CD1c-positive myeloid dendritic cell (primary cell): ENCODE measurements at regions not wholly inside any gene's neighbourhood (a gene's known extent, or its start where the extent isn't known, plus 50 kb on each side); places are given as distances from the start of the nearest gene placed in this dataset.
"Not testable (repeated sequence)": the region's sequence is repeated elsewhere in the genome, so short reads cannot be mapped to it uniquely, and the experiment has no call there.

ENCODE experiments used
- DNase-seq: peaks from one replicate; pipeline ENCODE4 v3.0.0-alpha.2; 2016; ENCODE audit errors: extremely low spot score

DNA sequence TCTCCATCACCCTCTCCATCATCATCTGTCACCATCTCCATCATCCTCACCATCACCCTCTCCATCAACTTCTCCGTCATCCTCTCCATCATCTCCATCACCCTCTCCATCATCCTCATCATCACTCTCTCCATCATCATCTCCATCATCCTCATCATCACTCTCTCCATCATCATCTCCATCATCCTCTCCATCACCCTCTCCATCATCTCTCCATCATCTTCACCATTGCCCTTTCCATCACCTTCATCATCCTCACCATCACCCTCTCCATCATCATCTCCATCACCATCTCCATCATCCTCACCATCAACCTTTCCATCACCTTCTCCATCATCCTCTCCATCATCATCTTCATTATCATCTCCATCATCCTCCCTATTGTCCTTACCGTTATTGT, 565.5 kb upstream of the SGCD start:
- no peak for DNase-seq

DNA sequence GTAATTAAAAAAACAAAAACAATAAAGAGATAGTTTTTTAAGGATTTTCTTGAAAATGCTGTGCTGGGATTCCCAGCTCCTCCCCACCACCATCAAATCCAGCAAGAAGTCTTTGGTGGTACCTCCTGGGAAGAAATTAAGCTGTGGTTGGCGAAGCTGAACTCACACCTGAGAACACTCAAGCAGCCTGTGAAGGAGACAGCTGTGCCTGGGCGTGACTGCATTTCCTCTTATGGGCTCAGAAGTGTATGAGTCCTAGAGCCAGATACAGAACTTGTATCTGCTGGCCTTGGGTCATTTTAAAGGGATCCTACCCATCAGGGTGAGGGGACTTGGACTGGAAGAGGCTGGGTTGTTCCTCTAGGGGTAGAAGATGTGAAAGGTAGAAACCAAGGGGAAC, 561.2 kb upstream of the SGCD start:
- no peak for DNase-seq

DNA sequence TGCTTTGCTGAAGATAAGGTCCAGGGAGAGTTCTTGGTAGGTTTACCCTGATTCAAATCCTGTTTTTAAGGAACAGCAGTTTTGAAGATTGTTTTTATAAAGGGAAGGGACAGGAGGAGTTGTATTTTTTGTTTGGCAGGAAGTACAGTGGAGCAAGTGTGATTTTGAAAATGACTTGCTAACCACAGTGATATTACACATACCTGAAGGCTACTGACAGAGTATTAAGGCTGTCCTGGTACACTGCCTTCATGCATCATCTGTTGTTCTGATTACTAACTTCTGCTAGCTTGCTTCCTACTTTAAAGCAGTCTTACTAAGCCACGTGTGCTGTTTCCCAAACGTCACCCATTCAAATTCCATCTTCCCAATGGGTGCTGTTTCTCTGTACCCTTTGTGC, 559.5 kb upstream of the SGCD start:
- DNase-seq: no peak

DNA sequence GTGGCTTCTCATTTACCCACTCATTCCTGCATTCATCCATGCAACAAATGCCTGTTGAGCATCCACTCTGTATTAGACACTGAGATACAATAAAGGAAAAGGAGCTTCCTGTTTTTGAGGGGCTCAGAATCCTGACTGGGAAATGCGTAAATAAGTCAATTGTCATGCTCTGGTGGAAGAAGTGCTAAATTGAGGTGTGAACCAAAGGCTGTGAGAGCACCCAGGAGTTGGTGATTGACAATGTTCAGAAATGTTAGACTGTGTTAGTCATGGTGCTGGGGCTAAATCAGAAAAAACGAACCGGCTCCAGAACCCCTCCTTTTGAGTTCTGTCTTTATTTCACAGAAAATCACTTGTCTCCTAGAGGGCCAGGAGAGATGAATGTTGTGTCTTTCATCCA, 558.6 kb upstream of the SGCD start:
- DNase-seq: no peak

DNA sequence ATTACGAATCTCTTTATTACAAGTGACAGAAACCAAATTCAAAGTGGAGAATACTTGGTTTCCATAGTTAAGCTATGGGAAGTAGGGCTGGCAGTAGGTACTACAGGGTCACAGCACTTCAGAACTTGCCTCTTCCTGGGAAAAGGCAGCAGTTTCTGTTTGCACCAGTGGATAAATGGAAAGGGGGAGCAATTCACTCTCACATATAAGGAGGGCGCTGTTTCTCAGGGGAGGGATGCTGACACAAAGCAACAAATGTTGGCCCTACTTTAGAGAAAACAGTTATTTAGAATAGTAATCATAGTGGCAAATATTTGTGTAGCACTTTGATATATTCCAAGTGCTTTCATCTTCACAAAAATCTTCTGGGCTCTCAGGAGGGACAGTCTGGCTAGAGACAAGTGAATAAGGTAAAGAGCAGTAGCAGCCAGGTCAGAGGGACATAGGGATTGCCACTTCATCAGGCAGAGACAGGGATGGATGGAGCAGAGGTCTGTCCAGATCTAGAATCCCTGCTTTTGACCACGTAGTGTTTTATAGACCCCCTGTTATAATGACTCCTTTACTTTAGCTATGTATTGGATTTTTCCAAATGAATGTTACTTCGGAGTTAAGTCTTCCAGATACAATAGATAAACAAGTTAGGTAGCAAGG, 554.8 kb upstream of the SGCD start:
- no peak for DNase-seq

DNA sequence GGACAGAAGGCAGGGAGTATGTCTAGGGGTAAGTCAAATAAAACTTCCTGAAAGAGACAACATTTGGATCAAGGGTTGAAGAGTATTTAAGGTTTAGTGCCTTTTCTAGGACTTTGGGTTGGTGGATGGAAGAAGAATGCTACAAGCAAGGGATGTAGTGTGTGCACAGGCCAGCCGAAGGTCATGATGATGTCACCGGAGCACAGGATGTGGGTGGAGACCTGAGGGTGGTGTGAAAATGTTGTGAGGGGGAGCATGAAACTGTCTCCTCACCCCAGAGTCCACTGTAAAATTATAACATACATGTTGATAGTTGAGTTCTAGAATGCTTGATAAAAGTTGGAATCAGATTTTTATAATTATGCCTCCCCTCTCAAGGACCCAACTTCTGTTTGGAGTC, 553.3 kb upstream of the SGCD start:
- DNase-seq: no peak

DNA sequence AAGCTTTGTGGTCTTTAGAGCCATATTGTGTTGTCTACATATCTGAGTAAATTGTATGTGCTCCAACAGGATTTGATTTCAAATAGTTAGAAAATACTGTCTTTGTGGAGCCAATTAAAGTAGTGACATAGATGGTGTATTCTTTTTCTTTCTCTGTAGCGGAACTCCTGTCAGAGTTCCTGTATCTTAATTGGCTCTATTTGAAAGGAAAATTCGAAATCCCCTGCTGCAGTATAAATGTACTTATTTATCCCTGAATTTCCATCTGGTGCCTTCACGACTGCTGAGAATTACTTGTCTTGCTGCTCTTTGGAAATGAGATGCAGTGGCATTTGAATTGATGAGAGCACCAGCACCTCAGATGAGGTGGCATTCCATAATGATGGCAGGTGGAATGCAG, 546.7 kb upstream of the SGCD start:
- no peak for DNase-seq

DNA sequence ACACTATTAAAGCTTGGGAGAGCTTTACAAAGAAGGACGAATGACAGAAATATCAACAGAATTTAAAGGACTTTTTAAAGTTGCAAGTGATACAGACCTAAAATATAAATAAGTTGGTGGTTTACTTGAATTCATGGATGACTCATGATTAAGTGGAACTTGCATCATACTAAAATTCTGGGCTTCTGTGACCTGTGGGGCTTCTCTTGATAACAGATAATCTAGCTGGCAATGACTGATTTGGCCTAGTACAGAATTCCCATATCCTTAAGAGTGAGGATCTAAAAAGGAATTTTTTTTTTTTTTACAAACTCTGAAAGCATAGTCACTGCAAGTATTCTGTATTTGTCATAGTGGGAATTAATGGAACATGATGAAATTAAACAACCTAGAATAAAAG, 543.7 kb upstream of the SGCD start:
- no peak for DNase-seq

DNA sequence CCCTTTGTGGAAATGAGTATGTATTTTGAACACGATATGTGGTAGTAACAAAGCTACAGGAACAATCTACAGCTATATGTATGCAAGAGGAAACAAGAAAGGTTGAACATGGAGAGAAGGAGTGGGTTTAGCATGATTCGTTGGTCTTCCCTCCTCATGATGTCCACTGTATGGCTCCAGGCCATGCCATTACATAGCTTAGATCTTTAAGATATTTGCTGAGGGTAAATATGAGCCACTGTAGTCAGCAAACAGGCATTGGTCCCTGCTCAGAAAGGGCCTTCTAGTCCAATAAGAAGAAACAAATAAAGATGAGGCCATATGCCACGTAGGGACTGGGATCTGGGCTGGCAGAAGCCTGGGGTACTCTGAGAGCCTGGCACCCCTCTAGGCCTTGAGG, 543.2 kb upstream of the SGCD start:
- no peak for DNase-seq

DNA sequence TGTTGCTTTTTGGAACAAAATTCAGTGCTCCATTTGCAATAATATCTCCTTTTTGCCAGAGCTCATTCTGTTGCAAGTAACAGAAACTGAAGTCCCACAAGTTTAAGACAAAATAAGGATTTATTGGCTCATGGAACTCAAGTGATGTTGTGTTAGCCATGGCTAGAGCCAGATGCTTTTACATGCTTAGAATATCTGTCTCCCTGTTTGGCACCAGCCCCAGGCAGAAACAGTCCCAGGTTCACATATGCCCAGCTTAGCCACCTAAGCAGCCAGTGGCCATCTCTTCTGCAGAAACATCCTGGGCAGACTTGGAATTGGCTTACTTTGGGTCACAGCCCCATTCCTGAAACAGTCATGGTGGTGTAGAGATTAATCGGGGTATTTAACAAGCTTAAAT, 540.9 kb upstream of the SGCD start:
- no peak for DNase-seq

DNA sequence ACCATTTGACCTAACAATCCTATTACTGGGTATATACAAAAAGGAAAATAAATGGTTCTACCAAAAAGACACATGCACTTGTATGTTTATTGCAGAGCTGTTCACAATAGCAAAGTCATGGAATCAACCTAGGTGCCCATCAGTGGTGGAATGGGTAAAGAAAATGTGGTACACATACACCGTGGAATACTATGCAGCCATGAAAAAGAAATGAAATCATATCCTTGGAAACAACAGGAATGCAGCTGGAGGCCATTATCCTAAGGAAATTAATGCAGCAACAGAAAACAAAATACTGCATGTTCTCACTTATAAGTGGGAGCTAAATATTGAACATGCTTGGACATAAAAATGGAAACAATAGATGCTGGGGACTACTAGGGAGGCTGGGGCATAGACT, 534.1 kb upstream of the SGCD start:
- no peak for DNase-seq

DNA sequence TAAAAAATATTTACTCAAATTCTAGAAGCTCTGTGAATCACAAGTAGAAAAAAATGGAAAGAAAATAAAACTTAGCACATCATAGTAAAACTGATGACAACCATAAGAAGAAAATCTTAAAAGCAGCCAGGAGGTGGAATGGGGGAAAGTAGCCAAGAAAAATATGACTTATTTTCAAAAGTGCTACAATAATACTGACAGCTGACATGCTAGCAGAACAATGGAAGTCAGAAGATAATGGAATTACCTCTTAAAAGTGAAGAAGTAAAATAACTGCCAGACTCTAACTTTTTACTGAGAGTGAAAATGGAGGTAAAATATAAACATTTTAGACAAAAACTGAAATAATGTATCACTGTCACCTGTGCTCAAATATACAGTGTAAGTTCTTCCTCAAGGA, 532.2 kb upstream of the SGCD start:
- no peak for DNase-seq

DNA sequence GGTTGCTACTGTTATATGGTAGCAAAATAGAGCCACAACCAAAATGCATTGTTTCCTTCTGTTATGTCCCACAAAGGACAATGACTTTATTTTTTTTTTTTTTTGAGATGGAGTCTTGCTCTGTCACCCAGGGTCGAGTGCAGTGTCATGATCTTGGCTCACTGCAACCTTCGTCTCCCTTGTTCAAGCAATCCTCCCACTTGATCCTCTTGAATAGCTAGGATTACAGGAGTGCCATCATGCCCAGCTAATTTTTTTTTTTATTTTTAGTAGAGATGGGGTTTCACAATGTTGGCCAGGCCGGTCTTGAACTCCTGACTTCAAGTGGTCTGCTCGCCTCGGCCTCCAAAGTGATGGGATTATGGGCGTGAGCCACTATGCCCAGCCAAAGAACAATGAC, 527.7 kb upstream of the SGCD start:
- no peak for DNase-seq

DNA sequence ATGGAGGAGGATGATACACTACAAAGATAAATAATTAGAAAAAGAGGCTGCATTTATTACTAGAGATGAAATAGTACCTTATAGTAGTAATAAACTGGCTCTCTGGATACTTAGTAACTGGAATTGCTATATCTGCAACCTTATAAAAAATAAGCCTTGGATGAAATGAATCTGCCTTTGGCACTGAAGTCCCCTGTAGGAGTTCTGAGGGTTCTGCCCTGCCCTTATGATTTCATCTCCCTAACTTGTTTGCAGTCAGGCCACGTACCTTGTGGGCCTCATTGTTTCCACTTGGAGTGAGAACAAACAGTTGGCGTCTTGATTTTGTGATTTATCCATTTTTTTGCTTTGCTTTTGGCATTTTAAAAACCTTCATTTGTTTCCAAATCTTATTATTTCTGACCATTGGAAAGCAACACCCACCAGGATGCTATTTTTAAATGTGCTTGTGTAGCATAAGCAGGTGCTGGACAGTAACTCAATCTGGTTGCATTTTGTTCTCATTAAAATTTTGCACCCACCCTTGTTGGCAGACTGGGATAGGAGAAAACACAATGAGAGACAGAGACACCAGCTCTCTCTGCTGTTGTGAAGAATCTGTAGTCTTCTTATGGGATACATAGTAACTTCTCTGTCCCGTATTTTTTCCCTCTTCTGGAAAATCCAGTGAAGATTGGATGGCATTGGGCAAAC, 518.9 kb upstream of the SGCD start:
- DNase-seq: no peak

DNA sequence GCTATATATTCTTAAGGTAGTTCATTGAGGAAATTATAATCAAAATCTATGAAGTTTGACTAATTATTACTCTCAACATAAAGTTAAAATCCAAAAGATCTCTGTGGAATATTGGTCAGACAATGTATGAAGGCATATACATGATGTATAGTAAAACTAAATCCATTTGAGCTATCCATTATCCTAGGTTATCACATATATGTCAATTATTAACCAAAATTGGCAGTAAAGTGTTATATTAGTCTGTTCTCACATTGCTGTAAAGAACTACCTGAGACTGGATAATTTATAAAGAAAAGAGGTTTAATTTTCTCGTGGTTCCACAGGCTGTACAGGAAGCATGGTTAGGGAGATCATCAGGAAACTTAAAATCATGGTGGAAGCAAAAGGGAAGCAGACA, 511.7 kb upstream of the SGCD start:
- no peak for DNase-seq

DNA sequence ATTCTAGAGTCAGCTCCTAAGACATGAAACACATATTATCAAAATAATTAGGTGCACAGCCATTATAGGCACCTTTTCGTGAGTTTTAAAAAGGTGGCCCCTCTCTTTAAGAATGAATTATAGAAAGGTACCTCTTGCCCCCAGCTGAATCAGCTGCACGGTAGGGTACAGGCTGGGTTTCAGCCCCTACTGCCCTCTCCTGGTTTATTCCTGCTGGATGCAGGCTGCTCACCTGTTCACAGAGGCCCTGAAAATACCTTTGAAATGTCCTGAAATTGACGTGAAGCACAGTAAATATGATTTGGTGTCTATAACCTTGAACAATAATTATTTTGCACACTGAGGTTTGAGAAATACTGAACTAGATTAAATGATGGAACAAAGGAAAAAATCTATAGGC, 504.8 kb upstream of the SGCD start:
- no peak for DNase-seq

DNA sequence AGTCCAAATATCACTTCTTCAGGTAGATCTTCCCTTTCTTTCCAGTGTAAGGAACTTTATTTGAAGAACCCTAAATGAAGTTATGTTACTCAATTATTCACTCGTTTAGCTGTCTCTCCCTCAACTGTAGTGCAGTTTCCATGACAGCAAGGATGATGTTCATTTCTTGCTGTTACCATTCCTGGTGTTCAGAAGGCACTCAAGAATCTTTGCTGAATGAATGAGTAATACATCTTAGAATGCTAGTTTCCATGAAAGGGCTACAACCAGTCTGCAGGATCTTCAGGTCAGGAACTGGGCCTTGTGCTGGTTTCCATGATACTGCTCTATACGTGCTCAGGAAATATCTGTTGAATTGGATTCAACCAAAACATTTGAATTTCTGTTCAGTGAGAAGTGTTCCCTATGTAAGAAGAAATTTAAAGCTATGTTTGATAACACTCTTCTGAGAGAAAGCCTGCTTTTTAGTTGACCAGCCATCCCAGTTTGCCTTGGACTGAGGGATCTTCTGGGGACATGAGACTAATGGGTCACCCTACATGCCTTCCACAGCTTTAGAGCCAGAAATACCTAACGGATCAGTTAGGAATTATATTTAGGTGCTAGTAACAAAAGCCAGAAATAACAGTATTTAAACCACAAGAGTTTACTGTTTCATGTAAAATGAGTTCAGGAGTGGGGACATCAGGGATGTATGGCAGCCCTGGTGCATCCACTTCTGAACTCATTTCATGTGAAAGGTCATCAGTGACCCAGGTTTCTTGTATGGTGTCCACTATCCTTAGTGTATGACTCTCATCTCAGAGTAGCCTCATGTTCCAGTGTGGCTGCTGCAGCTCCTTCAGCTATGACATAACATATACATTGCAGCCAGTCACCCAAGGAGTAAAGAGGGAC, 500.1 kb upstream of the SGCD start:
- no peak for DNase-seq

DNA sequence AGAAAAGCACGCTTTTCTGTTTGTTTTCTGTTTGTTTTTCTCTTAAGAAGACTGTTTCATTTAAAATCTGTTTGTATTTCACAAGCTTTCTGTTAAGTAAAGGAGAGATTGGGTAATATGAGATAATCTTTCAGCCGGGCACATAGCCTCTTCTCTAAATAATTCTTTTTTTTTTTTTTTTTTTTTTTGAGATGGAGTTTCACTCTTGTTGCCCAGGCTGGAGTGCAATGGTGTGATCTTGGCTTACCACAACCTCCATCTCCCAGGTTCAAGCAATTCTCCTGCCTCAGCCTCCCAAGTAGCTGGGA, 499.5 kb upstream of the SGCD start:
- DNase-seq: not testable (repeated sequence)

DNA sequence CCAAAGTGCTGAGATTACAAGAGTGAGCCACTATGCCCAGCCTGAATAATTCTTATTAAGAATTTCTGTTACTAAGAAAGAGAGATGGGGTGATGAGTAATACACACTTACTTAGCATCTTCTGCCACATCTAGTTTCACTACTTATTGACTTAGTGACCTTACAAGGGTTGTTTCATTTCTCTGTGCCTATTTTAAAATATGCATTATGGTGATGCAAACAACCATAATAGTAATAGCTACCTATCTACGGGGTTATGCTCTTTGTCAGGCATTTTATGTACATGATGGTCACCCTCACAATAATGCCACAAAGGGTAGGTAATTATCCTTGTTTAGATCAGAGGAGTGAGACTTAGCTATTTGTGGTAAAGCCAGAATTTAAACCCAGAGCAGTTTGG, 499.0 kb upstream of the SGCD start:
- DNase-seq: no peak

DNA sequence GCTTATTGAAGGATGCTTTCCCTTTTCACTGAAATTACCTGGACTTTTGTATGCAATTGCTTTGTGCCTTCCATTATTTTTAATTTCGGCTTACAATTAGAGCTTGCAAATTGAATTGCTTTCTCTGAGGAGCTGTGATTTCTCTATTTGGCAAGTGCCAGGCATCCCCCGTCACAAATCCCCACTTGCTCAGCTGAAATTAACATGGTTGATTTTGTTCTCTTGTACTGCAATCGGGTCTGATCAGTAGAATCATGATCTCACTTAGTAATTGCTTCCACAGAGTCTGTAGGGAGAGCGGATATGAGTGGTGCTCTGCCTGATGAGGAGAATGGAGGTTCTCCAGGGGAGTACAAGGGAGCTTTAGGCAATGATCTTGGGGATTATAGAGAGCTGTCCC, 495.5 kb upstream of the SGCD start:
- no peak for DNase-seq

DNA sequence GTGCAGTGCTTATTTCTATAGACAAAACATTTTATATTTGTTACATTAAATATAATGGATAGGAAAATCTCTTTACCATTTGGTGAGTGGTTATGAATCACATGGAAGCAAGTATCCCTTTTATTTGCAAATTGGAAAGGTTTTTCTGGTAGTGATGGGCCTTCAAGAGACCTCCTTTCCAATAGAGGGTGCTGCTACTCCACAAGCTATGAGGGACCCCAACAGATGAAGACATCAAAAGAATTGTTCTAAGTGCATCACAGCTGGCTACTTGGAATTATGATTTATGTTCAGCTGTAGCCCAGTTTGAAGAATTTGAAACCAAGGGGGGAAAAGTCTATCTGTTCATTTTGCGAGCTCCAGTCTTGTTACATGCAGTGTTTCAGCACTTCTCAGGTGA, 493.7 kb upstream of the SGCD start:
- DNase-seq: no peak

DNA sequence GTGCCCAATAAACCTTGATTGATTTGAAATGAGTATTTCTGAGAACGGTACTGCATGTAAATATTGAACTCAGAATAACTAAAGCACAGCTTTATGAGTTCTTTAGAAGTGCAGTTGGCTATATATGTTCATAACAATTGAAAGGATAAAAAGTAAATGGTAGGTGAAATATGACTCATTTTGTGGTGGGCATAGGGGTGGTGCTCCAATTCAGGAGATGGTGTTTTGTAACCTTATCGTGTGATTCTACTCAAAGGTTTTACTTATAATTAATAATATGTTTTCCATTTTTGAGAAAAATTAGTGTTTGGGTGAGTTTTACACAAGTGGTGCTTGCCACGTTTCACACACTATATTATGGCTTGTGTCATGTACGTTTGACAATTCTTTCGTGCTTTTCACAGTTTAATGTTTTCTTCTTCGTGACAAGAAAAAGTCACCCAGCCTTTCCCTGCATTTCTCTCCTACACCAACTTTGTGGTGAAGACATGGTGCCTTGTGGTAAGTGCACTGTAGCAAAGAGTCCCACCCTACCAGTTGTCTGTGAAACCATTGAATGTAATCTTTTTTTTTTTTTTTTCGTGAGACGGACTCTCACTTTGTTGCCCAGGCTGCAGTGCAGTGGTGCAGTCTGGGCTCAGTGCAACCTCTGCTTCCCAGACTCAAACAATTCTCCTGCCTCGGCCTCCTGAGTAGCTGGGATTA, 492.5 kb upstream of the SGCD start:
- DNase-seq: no peak
